K562 (cell line): ENCODE measurements at regions not wholly inside any gene's neighbourhood (a gene's known extent, or its start where the extent isn't known, plus 50 kb on each side); places are given as distances from the start of the nearest gene placed in this dataset.

Experiments
- ATF7 ChIP-seq: fragments of 450-650 bp; IDR thresholded peaks from 2 replicates; pipeline ENCODE4 v1.7.1; 2014; ENCODE audit warnings: mild to moderate bottlenecking, moderate library complexity
- ZBTB7A ChIP-seq: IDR thresholded peaks from 2 replicates; pipeline ENCODE4 v1.6.1; 2011; ENCODE audit warnings: low read depth, mild to moderate bottlenecking, low read length, moderate library complexity, borderline replicate concordance; ENCODE audit not compliant: control insufficient read depth
- TF ChIP-seq, protein P1 (sequence below), 2 experiments: fragments of 450-650 bp in 1 of 2; sonication (generic) in 1 of 2; formaldehyde crosslinking in 1 of 2; IDR thresholded peaks; 2 replicates each; pipeline versions ENCODE4 v1.7.1 to v1.9.0; 2016 to 2022; ENCODE audit warnings: inconsistent platforms in 1 of 2, mild to moderate bottlenecking in 1 of 2, missing genetic modification reagents in 1 of 2
- TF ChIP-seq, protein P2 (sequence below): fragments of 250-450 bp; sonication (Bioruptor Pico); IDR thresholded peaks from 2 replicates; pipeline ENCODE4 v1.4.0; 2020; ENCODE audit warnings: mild to moderate bottlenecking, moderate library complexity, borderline replicate concordance
- TF ChIP-seq, protein P3 (sequence below): sonication (generic); formaldehyde crosslinking; IDR thresholded peaks from 2 replicates; pipeline ENCODE4 v1.8.0; 2023; ENCODE audit warnings: missing genetic modification reagents, mild to moderate bottlenecking, borderline replicate concordance

DNA sequence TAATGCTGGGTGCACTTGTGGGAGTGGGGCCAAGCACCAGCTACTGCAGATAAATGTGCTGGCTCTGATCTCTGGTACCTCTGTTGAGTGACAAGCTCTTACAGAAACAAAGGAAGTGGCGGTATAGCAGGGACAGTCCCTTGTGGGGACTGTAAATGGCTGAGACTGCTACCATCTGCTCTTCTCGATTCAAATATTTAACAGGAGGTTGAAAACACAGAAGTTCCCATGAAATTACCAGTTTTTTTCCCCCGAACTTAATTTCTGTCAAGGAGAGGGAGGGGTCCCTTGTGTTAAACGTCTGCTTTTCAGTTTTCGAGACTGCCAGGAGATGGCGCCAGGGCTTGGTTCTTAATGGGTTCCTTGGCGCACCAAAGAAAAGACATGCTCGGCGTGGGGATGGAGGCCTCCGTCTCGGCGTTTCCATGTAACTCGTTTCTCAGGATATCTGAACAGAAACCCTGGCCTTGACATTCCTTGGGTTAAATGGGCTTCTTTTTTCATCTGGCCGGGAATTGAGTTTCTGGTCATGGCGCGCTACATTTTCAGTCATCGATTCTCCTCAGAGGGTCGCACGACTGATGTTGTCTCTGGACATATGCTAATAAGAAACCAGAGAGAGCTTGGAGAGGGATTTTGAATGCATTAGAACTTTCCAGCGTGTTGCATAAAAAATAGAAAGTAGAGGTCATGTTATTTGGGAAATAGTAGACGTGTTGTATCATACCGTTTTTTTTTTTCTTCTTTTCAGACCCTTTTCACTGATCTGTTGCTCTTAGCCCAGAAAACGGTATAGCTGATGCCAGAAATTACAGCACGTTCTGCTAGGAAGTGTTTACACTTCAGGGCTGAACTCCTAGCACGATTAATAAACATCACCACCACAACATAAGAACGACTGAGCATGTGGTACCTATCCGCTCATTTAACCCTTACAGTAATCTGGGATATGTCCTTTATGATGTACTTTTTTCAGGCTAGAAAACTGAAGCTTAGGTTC, 64.0 kb downstream of the CARTPT start (continued):
- TF ChIP-seq, protein P1, sequence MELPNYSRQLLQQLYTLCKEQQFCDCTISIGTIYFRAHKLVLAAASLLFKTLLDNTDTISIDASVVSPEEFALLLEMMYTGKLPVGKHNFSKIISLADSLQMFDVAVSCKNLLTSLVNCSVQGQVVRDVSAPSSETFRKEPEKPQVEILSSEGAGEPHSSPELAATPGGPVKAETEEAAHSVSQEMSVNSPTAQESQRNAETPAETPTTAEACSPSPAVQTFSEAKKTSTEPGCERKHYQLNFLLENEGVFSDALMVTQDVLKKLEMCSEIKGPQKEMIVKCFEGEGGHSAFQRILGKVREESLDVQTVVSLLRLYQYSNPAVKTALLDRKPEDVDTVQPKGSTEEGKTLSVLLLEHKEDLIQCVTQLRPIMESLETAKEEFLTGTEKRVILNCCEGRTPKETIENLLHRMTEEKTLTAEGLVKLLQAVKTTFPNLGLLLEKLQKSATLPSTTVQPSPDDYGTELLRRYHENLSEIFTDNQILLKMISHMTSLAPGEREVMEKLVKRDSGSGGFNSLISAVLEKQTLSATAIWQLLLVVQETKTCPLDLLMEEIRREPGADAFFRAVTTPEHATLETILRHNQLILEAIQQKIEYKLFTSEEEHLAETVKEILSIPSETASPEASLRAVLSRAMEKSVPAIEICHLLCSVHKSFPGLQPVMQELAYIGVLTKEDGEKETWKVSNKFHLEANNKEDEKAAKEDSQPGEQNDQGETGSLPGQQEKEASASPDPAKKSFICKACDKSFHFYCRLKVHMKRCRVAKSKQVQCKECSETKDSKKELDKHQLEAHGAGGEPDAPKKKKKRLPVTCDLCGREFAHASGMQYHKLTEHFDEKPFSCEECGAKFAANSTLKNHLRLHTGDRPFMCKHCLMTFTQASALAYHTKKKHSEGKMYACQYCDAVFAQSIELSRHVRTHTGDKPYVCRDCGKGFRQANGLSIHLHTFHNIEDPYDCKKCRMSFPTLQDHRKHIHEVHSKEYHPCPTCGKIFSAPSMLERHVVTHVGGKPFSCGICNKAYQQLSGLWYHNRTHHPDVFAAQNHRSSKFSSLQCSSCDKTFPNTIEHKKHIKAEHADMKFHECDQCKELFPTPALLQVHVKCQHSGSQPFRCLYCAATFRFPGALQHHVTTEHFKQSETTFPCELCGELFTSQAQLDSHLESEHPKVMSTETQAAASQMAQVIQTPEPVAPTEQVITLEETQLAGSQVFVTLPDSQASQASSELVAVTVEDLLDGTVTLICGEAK (IDR thresholded peaks at IDR 0.05): no peak
- TF ChIP-seq, protein P1 (CRISPR knock-in tag; IDR thresholded peaks at IDR 0.05): no peak
- TF ChIP-seq, protein P2, sequence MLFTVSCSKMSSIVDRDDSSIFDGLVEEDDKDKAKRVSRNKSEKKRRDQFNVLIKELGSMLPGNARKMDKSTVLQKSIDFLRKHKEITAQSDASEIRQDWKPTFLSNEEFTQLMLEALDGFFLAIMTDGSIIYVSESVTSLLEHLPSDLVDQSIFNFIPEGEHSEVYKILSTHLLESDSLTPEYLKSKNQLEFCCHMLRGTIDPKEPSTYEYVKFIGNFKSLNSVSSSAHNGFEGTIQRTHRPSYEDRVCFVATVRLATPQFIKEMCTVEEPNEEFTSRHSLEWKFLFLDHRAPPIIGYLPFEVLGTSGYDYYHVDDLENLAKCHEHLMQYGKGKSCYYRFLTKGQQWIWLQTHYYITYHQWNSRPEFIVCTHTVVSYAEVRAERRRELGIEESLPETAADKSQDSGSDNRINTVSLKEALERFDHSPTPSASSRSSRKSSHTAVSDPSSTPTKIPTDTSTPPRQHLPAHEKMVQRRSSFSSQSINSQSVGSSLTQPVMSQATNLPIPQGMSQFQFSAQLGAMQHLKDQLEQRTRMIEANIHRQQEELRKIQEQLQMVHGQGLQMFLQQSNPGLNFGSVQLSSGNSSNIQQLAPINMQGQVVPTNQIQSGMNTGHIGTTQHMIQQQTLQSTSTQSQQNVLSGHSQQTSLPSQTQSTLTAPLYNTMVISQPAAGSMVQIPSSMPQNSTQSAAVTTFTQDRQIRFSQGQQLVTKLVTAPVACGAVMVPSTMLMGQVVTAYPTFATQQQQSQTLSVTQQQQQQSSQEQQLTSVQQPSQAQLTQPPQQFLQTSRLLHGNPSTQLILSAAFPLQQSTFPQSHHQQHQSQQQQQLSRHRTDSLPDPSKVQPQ (CRISPR knock-in tag): no peak
- TF ChIP-seq ZBTB7A: no peak
- peak; percentile 11; the same call in 1 of the 2 replicates for TF ChIP-seq ATF7
- TF ChIP-seq, protein P3, sequence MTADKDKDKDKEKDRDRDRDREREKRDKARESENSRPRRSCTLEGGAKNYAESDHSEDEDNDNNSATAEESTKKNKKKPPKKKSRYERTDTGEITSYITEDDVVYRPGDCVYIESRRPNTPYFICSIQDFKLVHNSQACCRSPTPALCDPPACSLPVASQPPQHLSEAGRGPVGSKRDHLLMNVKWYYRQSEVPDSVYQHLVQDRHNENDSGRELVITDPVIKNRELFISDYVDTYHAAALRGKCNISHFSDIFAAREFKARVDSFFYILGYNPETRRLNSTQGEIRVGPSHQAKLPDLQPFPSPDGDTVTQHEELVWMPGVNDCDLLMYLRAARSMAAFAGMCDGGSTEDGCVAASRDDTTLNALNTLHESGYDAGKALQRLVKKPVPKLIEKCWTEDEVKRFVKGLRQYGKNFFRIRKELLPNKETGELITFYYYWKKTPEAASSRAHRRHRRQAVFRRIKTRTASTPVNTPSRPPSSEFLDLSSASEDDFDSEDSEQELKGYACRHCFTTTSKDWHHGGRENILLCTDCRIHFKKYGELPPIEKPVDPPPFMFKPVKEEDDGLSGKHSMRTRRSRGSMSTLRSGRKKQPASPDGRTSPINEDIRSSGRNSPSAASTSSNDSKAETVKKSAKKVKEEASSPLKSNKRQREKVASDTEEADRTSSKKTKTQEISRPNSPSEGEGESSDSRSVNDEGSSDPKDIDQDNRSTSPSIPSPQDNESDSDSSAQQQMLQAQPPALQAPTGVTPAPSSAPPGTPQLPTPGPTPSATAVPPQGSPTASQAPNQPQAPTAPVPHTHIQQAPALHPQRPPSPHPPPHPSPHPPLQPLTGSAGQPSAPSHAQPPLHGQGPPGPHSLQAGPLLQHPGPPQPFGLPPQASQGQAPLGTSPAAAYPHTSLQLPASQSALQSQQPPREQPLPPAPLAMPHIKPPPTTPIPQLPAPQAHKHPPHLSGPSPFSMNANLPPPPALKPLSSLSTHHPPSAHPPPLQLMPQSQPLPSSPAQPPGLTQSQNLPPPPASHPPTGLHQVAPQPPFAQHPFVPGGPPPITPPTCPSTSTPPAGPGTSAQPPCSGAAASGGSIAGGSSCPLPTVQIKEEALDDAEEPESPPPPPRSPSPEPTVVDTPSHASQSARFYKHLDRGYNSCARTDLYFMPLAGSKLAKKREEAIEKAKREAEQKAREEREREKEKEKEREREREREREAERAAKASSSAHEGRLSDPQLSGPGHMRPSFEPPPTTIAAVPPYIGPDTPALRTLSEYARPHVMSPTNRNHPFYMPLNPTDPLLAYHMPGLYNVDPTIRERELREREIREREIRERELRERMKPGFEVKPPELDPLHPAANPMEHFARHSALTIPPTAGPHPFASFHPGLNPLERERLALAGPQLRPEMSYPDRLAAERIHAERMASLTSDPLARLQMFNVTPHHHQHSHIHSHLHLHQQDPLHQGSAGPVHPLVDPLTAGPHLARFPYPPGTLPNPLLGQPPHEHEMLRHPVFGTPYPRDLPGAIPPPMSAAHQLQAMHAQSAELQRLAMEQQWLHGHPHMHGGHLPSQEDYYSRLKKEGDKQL (CRISPR knock-in tag): no peak
